GM12891 (cell line): ENCODE measurements at regions not wholly inside any gene's neighbourhood (a gene's known extent, or its start where the extent isn't known, plus 50 kb on each side); places are given as distances from the start of the nearest gene placed in this dataset.

Source experiments
- POLR2A ChIP-seq: IDR thresholded peaks from 2 replicates; pipeline ENCODE4 v1.6.1; 2011; ENCODE audit warnings: low read depth, low read length, control low read depth
- POLR2AphosphoS5 ChIP-seq: IDR thresholded peaks from 2 replicates; pipeline ENCODE4 v1.6.1; 2011; ENCODE audit warnings: low read depth, low read length, control low read depth
- TAF1 ChIP-seq: IDR thresholded peaks from 2 replicates; pipeline ENCODE4 v1.6.1; 2011; ENCODE audit warnings: low read depth, low read length, control low read depth

DNA sequence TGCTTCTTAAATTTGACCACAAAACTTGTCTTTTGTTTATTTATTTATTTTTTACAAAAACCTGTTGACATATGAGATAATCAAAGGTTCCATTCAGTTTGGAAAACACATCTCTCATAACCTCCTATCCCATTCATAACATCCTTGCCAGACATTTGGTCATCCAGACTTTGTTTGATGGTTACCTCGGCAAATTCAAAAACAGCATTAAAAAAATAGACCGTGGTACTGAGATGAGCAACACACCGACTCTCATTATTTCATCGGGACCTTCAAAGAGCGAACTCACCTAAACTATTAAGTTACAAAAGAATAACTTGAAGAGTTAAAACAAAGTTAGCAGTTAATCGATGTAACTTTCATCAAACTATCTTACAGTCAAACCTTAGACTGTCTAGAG, 85.8 kb upstream of the RPS6KA3 start:
- no peak for TF ChIP-seq POLR2A
- TF ChIP-seq POLR2AphosphoS5 = no peak
- TF ChIP-seq TAF1 = no peak
